GM21423 (cell line): ENCODE measurements at regions not wholly inside any gene's neighbourhood (a gene's known extent, or its start where the extent isn't known, plus 50 kb on each side); places are given as distances from the start of the nearest gene placed in this dataset.
A peak's percentile ranks its signal among the peaks of the same experiment; 100 is the strongest.

Source experiments
- ATAC-seq: cut with Tn5 transposase; IDR thresholded peaks from one replicate; pipeline ENCODE4 v1.9.1; 2021; ENCODE audit warnings: mild to moderate bottlenecking, moderate library complexity; ENCODE audit not compliant: unreplicated experiment

DNA sequence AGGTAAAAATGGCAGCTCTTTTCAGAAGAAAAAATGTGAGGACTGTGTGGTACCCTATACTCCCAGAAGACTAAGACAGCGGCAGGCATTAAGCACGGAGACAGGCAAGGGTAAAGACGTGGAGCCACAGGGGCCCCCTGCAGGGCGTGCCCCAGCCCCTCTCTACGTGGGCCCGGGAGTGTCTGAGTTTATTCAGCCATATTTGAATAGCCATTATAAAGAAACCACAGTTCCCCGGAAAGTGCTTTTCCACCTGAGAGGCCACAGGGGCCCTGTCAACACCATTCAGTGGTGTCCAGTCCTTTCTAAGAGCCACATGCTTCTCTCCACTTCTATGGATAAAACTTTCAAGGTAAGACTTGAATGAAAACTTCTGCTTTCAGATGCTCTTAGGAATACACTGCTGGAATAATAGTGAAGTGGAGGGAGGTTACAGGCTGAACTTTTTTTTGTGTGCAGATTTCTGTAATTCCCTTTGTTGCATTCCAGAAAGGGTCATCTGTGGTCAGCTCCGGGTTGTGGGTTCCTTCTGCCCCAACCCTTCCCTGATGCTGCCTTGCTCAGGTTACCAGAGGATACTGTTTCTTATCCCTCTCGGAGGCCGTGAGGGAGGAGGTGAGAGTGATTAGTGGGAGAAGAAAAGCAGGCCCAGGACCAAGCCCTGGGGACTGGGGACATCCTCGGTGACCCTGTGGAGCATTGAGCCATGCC lies 58.4 kb downstream of the SLC25A47 start:
- no peak for ATAC-seq

- no peak for ATAC-seq
Measured at GRCh38 chr14:100382106-100382455, 58.9 kb downstream of the SLC25A47 start.

- peak; percentile 70 for ATAC-seq
Measured at GRCh38 chr14:100383727-100384158, 60.6 kb downstream of the SLC25A47 start.

DNA sequence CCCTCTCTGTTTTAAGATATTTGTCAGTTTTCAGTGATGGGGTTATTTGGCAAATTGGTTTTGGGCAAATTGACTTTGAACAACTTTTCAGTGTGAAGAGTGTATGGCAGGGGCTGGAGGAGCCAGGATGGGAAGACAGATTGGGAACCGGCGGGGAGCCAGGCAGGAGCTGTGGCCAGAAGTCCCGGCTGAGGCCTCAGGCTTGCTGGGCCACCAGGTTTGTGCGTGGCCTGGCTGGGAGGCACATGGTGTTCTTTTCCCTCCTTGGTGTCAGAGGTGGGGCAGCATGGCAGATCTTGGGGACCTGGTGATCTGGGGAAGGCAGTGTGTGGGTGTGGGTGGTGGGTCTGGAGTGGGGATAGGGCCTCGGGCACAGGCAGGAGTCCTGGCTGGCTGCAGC lies 61.1 kb downstream of the SLC25A47 start:
- no peak for ATAC-seq

GRCh38 chr14:100384819-100385813 lies 62.0 kb downstream of the SLC25A47 start:
- no peak for ATAC-seq

GRCh38 chr14:100386121-100386520 lies 63.0 kb downstream of the SLC25A47 start:
- ATAC-seq, result no peak

- no peak for ATAC-seq
Measured at GRCh38 chr14:100386846-100387245, 63.7 kb downstream of the SLC25A47 start.

DNA sequence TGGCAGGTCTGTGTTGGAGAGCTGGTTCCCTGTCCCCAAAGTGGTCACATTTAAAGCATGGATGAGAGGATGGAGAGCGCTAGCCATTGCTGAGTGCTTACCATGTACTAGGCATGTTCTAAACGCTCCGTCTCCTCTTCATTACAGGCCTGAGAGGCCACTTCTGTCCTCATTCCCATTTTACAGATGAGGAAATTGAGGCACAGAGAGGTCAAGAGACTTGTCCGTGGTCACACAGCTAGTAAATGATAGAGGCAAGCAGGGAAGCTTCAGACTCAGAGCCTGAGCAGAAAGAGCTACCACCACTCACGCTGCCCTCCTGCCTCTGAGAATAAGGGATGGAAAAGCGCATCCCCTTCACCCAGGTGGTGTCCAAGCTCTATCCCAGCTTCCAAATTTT lies 64.3 kb downstream of the SLC25A47 start:
- no peak for ATAC-seq

GRCh38 chr14:100388103-100389054 lies 65.2 kb downstream of the SLC25A47 start:
- ATAC-seq, result no peak

- no peak for ATAC-seq
Measured at GRCh38 chr14:100389497-100390104, 66.5 kb downstream of the SLC25A47 start.

DNA sequence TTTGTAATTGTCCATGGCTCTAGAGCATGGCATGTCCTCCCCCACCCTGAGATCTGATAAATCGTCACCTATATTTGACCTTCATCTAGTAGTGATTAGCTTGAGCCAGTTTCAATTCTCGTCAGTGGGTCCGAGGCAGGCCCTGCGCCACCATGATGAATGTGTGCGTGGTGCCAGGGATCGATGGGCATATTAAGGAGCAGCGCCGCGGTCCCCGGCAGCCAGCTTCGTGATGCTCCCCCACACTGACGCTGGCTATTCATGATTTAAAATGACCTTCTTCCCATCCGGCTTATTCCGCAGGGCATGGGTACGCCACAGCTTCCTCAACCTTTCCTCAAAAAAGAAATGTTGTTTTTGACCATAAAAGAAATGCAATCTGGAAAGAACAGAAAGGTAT lies 68.0 kb downstream of the SLC25A47 start:
- ATAC-seq, result no peak

DNA sequence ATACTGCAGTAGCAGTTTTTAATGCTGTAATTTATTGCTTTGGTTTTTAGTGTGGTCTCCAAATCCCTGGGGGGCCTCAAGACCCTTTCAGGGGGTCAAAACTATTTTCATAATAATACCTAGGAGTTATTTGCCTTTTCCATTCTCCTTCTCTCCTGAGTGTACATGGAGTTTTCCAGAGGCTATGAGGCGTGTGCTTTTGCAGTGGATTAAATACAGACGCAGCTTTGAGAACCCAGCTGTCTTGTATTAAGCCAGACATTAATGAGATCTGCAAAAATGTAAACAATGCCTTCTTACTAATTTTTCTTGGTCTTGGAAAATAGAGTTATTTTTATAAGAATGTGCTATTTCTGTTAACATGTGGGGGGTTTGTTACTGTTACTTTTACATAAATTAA lies 68.6 kb downstream of the SLC25A47 start:
- no peak for ATAC-seq

- no peak for ATAC-seq
Measured at GRCh38 chr14:100392356-100392755, 69.2 kb downstream of the SLC25A47 start.

GRCh38 chr14:100393362-100393761 lies 70.2 kb downstream of the SLC25A47 start:
- no peak for ATAC-seq

- no peak for ATAC-seq
Measured at GRCh38 chr14:100393906-100394732, 71.0 kb downstream of the SLC25A47 start.

- no peak for ATAC-seq
Measured at GRCh38 chr14:100394886-100395672, 71.9 kb downstream of the SLC25A47 start.

DNA sequence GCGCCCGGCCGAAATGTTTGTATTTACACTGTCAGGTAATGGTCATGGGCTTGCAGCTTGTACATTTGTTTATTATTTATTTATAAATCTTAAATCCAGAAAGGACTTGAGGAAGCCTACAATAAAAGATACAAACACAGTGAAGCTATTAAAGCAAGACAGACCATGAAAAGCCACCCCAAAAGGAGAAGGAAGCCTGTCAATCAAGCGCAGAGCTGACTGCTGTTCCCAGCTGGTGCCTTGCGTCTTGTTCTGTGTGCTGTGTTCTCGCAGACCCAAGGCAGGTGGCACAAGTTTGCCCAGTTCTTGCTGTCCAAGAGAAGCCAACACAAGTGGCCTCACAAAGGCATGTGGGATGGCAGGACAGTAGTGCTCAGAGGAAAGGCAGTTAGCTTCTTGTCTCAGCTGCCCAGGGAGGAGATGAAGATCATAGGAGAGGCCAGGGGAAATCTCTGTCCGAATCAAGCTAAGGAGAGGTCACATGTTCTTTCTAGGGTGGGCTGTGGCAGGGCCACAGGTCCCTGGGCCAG lies 73.2 kb downstream of the SLC25A47 start:
- ATAC-seq, result no peak

GRCh38 chr14:100397005-100397404 lies 73.9 kb downstream of the SLC25A47 start:
- ATAC-seq, result no peak

- no peak for ATAC-seq
Measured at GRCh38 chr14:100398044-100398443, 74.9 kb downstream of the SLC25A47 start.
